ENCODE measurements at regions not wholly inside any gene's neighbourhood (a gene's known extent, or its start where the extent isn't known, plus 50 kb on each side); places are given as distances from the start of the nearest gene placed in this dataset.

GRCh38 chr2:150552041-150552820 lies 64.8 kb upstream of the RND3 start:
- Histone ChIP-seq H3K4me2 (ENCODE audit: low read depth, low read length, poor library complexity, severe bottlenecking) (no peak overlapping the region), H3K36me3 (ENCODE audit: insufficient read depth, low read length) (no peaks in the 10 kb centered on the region), H3K9me3 (ENCODE audit: low read length) (no peaks in the 10 kb centered on the region), H3K27ac (ENCODE audit: low read length) (no peak overlapping the region), H2AFZ (ENCODE audit: low read length) (no peak overlapping the region), H3K79me2 (ENCODE audit: low read length) (no peaks in the 10 kb centered on the region), H3K9me2 (replicated peaks; ENCODE audit: insufficient read depth, low read length) (no peaks in the 10 kb centered on the region), H3K4me1 (ENCODE audit: low read length) (no peaks in the 10 kb centered on the region), H4K20me1 (ENCODE audit: insufficient read depth, low read depth, low read length) (no peaks in the 10 kb centered on the region), H3K4me3 (ENCODE audit: low read length) (no peak overlapping the region), H3K9ac (ENCODE audit: low read length) (no peak overlapping the region), H3K27me3 (ENCODE audit: low read length) (no peaks in the 10 kb centered on the region)
- DNase-seq: no peak

- Histone ChIP-seq H3K4me3 (ENCODE audit: low read length) (no peak overlapping the region), H3K9me2 (replicated peaks; ENCODE audit: insufficient read depth, low read length) (no peaks in the 10 kb centered on the region), H3K27ac (ENCODE audit: low read length) (no peak overlapping the region), H3K9ac (ENCODE audit: low read length) (no peak overlapping the region), H3K4me1 (ENCODE audit: low read length) (no peaks in the 10 kb centered on the region), H3K36me3 (ENCODE audit: insufficient read depth, low read length) (no peaks in the 10 kb centered on the region), H3K4me2 (ENCODE audit: low read depth, low read length, poor library complexity, severe bottlenecking) (no peak overlapping the region), H2AFZ (ENCODE audit: low read length) (no peak overlapping the region), H3K27me3 (ENCODE audit: low read length) (no peaks in the 10 kb centered on the region), H3K79me2 (ENCODE audit: low read length) (no peaks in the 10 kb centered on the region), H4K20me1 (ENCODE audit: insufficient read depth, low read depth, low read length) (no peaks in the 10 kb centered on the region), H3K9me3 (ENCODE audit: low read length) (no peaks in the 10 kb centered on the region)
- no peak for DNase-seq
Measured at GRCh38 chr2:150549381-150549780, 61.9 kb upstream of the RND3 start.

GRCh38 chr2:150548527-150548926 lies 61.1 kb upstream of the RND3 start:
- no peaks in the 10 kb centered on the region for H3K9me2 ChIP-seq (replicated peaks; ENCODE audit: insufficient read depth, low read length)
- H3K9me3 ChIP-seq (ENCODE audit: low read length): no peaks in the 10 kb centered on the region
- no peak overlapping the region for H2AFZ ChIP-seq (ENCODE audit: low read length)
- peak; percentile 41 for DNase-seq
- no peaks in the 10 kb centered on the region for H4K20me1 ChIP-seq (ENCODE audit: insufficient read depth, low read depth, low read length)
- no peak overlapping the region for H3K4me3 ChIP-seq (ENCODE audit: low read length)
- H3K9ac ChIP-seq (ENCODE audit: low read length): no peak overlapping the region
- no peak overlapping the region for H3K27ac ChIP-seq (ENCODE audit: low read length)
- H3K4me2 ChIP-seq (ENCODE audit: low read depth, low read length, poor library complexity, severe bottlenecking): no peak overlapping the region
- H3K27me3 ChIP-seq (ENCODE audit: low read length): no peaks in the 10 kb centered on the region
- no peaks in the 10 kb centered on the region for H3K79me2 ChIP-seq (ENCODE audit: low read length)
- no peaks in the 10 kb centered on the region for H3K36me3 ChIP-seq (ENCODE audit: insufficient read depth, low read length)
- no peaks in the 10 kb centered on the region for H3K4me1 ChIP-seq (ENCODE audit: low read length)

- Histone ChIP-seq H3K36me3 (ENCODE audit: insufficient read depth, low read length) (no peaks in the 10 kb centered on the region), H3K9me2 (replicated peaks; ENCODE audit: insufficient read depth, low read length) (no peaks in the 10 kb centered on the region), H3K27ac (ENCODE audit: low read length) (no peak overlapping the region), H3K4me2 (ENCODE audit: low read depth, low read length, poor library complexity, severe bottlenecking) (no peak overlapping the region), H3K4me3 (ENCODE audit: low read length) (no peak overlapping the region), H4K20me1 (ENCODE audit: insufficient read depth, low read depth, low read length) (no peaks in the 10 kb centered on the region), H3K27me3 (ENCODE audit: low read length) (no peaks in the 10 kb centered on the region), H3K79me2 (ENCODE audit: low read length) (no peaks in the 10 kb centered on the region), H3K9ac (ENCODE audit: low read length) (no peak overlapping the region), H3K4me1 (ENCODE audit: low read length) (no peaks in the 10 kb centered on the region), H2AFZ (ENCODE audit: low read length) (no peak overlapping the region), H3K9me3 (ENCODE audit: low read length) (no peaks in the 10 kb centered on the region)
- no peak for DNase-seq
Measured at GRCh38 chr2:150545916-150546315, 58.4 kb upstream of the RND3 start.

GRCh38 chr2:150544731-150545130 lies 57.3 kb upstream of the RND3 start:
- H3K27me3 ChIP-seq (ENCODE audit: low read length): no peaks in the 10 kb centered on the region
- no peak overlapping the region for H3K9ac ChIP-seq (ENCODE audit: low read length)
- no peaks in the 10 kb centered on the region for H3K4me1 ChIP-seq (ENCODE audit: low read length)
- no peaks in the 10 kb centered on the region for H3K9me3 ChIP-seq (ENCODE audit: low read length)
- H2AFZ ChIP-seq (ENCODE audit: low read length): no peak overlapping the region
- no peaks in the 10 kb centered on the region for H3K9me2 ChIP-seq (replicated peaks; ENCODE audit: insufficient read depth, low read length)
- DNase-seq: no peak
- no peak overlapping the region for H3K27ac ChIP-seq (ENCODE audit: low read length)
- H3K4me2 ChIP-seq (ENCODE audit: low read depth, low read length, poor library complexity, severe bottlenecking): no peak overlapping the region
- H3K4me3 ChIP-seq (ENCODE audit: low read length): no peak overlapping the region
- no peaks in the 10 kb centered on the region for H3K79me2 ChIP-seq (ENCODE audit: low read length)
- H4K20me1 ChIP-seq (ENCODE audit: insufficient read depth, low read depth, low read length): no peaks in the 10 kb centered on the region
- H3K36me3 ChIP-seq (ENCODE audit: insufficient read depth, low read length): no peaks in the 10 kb centered on the region

GRCh38 chr2:150542692-150543091 lies 55.2 kb upstream of the RND3 start:
- Histone ChIP-seq H3K4me3 (ENCODE audit: low read length) (no peak overlapping the region), H3K36me3 (ENCODE audit: insufficient read depth, low read length) (no peaks in the 10 kb centered on the region), H3K79me2 (ENCODE audit: low read length) (no peaks in the 10 kb centered on the region), H3K4me2 (ENCODE audit: low read depth, low read length, poor library complexity, severe bottlenecking) (no peak overlapping the region), H2AFZ (ENCODE audit: low read length) (no peak overlapping the region), H3K27ac (ENCODE audit: low read length) (no peak overlapping the region), H3K9me3 (ENCODE audit: low read length) (no peaks in the 10 kb centered on the region), H3K9me2 (replicated peaks; ENCODE audit: insufficient read depth, low read length) (no peaks in the 10 kb centered on the region), H3K27me3 (ENCODE audit: low read length) (no peaks in the 10 kb centered on the region), H4K20me1 (ENCODE audit: insufficient read depth, low read depth, low read length) (no peaks in the 10 kb centered on the region), H3K9ac (ENCODE audit: low read length) (no peak overlapping the region), H3K4me1 (ENCODE audit: low read length) (no peaks in the 10 kb centered on the region)
- no peak for DNase-seq

GRCh38 chr2:150542172-150542571 lies 54.7 kb upstream of the RND3 start:
- H3K4me1 ChIP-seq (ENCODE audit: low read length): no peaks in the 10 kb centered on the region
- H3K9me2 ChIP-seq (replicated peaks; ENCODE audit: insufficient read depth, low read length): no peaks in the 10 kb centered on the region
- H3K4me2 ChIP-seq (ENCODE audit: low read depth, low read length, poor library complexity, severe bottlenecking): no peak overlapping the region
- no peaks in the 10 kb centered on the region for H4K20me1 ChIP-seq (ENCODE audit: insufficient read depth, low read depth, low read length)
- no peak overlapping the region for H3K4me3 ChIP-seq (ENCODE audit: low read length)
- H3K36me3 ChIP-seq (ENCODE audit: insufficient read depth, low read length): no peaks in the 10 kb centered on the region
- no peak overlapping the region for H2AFZ ChIP-seq (ENCODE audit: low read length)
- no peaks in the 10 kb centered on the region for H3K9me3 ChIP-seq (ENCODE audit: low read length)
- DNase-seq: no peak
- no peak overlapping the region for H3K9ac ChIP-seq (ENCODE audit: low read length)
- no peak overlapping the region for H3K27ac ChIP-seq (ENCODE audit: low read length)
- H3K27me3 ChIP-seq (ENCODE audit: low read length): no peaks in the 10 kb centered on the region
- no peaks in the 10 kb centered on the region for H3K79me2 ChIP-seq (ENCODE audit: low read length)

- no peak overlapping the region for H3K9ac ChIP-seq (ENCODE audit: low read length)
- no peaks in the 10 kb centered on the region for H3K9me2 ChIP-seq (replicated peaks; ENCODE audit: insufficient read depth, low read length)
- H3K9me3 ChIP-seq (ENCODE audit: low read length): peaks cover 2% of the 10 kb centered on the region; the same call in 1 of the 2 replicates
- H3K27ac ChIP-seq (ENCODE audit: low read length): no peak overlapping the region
- no peaks in the 10 kb centered on the region for H4K20me1 ChIP-seq (ENCODE audit: insufficient read depth, low read depth, low read length)
- H2AFZ ChIP-seq (ENCODE audit: low read length): no peak overlapping the region
- H3K4me2 ChIP-seq (ENCODE audit: low read depth, low read length, poor library complexity, severe bottlenecking): no peak overlapping the region
- no peak for DNase-seq
- no peaks in the 10 kb centered on the region for H3K36me3 ChIP-seq (ENCODE audit: insufficient read depth, low read length)
- H3K4me1 ChIP-seq (ENCODE audit: low read length): no peaks in the 10 kb centered on the region
- no peaks in the 10 kb centered on the region for H3K79me2 ChIP-seq (ENCODE audit: low read length)
- no peak overlapping the region for H3K4me3 ChIP-seq (ENCODE audit: low read length)
- H3K27me3 ChIP-seq (ENCODE audit: low read length): no peaks in the 10 kb centered on the region
Measured at GRCh38 chr2:150538651-150539201, 51.3 kb upstream of the RND3 start.
